Nephron progenitor cell (in vitro differentiated cells): ENCODE measurements at regions not wholly inside any gene's neighbourhood (a gene's known extent, or its start where the extent isn't known, plus 50 kb on each side); places are given as distances from the start of the nearest gene placed in this dataset.

Source experiments
- DNase-seq: peaks from one replicate; pipeline ENCODE4 v3.0.0; 2021
- H3K27ac Mint-ChIP-seq: 2 replicates; pipeline ENCODE4 v1.8.0; 2021; ENCODE audit warnings: mild to moderate bottlenecking, moderate library complexity, mixed read lengths
- H3K27me3 Mint-ChIP-seq: 2 replicates; pipeline ENCODE4 v1.8.0; 2021; ENCODE audit warnings: mild to moderate bottlenecking, low read depth, mixed read lengths; ENCODE audit not compliant: poor library complexity
- H3K36me3 Mint-ChIP-seq: 2 replicates; pipeline ENCODE4 v1.8.0; 2021; ENCODE audit warnings: low read depth, mixed read lengths
- H3K4me1 Mint-ChIP-seq: 2 replicates; pipeline ENCODE4 v1.8.0; 2021; ENCODE audit warnings: mixed read lengths
- H3K4me3 Mint-ChIP-seq: 2 replicates; pipeline ENCODE4 v1.8.0; 2021; ENCODE audit warnings: mild to moderate bottlenecking, moderate library complexity, mixed read lengths
- H3K9me3 Mint-ChIP-seq: 2 replicates; pipeline ENCODE4 v1.8.0; 2021; ENCODE audit warnings: mild to moderate bottlenecking, moderate library complexity, mixed read lengths
- CTCF ChIP-seq: fragments of 200-600 bp; sonication (generic); IDR thresholded peaks from 2 replicates; pipeline ENCODE4 v1.5.0; 2021; ENCODE audit warnings: antibody characterized with exemption

GRCh38 chr5:118531276-118531675 lies 457.1 kb downstream of the DTWD2 start:
- H3K4me1 Mint-ChIP-seq = peaks cover 5% of the 10 kb centered on the region
- H3K36me3 Mint-ChIP-seq = no peaks in the 10 kb centered on the region
- no peak overlapping the region for H3K27ac Mint-ChIP-seq
- no peak for TF ChIP-seq CTCF
- H3K27me3 Mint-ChIP-seq = no peaks in the 10 kb centered on the region
- DNase-seq = no peak
- H3K4me3 Mint-ChIP-seq = no peak overlapping the region
- no peaks in the 10 kb centered on the region for H3K9me3 Mint-ChIP-seq

GRCh38 chr5:118529361-118530144 lies 458.8 kb downstream of the DTWD2 start:
- no peaks in the 10 kb centered on the region for H3K27me3 Mint-ChIP-seq
- no peaks in the 10 kb centered on the region for H3K36me3 Mint-ChIP-seq

GRCh38 chr5:118522626-118523025 lies 465.7 kb downstream of the DTWD2 start:
- H3K4me3 Mint-ChIP-seq = no peak overlapping the region
- no peaks in the 10 kb centered on the region for H3K27me3 Mint-ChIP-seq
- H3K9me3 Mint-ChIP-seq = no peaks in the 10 kb centered on the region
- peaks cover 17% of the 10 kb centered on the region for H3K4me1 Mint-ChIP-seq
- no peak for TF ChIP-seq CTCF
- H3K27ac Mint-ChIP-seq = no peak overlapping the region
- DNase-seq = no peak
- no peaks in the 10 kb centered on the region for H3K36me3 Mint-ChIP-seq

More at GRCh38 chr5:118529361-118530144, 458.8 kb downstream of the DTWD2 start:
- no peak for TF ChIP-seq CTCF
- H3K4me1 Mint-ChIP-seq = peaks cover 13% of the 10 kb centered on the region
- H3K27ac Mint-ChIP-seq = no peak overlapping the region
- H3K9me3 Mint-ChIP-seq = no peaks in the 10 kb centered on the region
- H3K4me3 Mint-ChIP-seq = no peak overlapping the region
- no peak for DNase-seq

- Mint-ChIP-seq H3K9me3 (no peaks in the 10 kb centered on the region), H3K27ac (no peak overlapping the region), H3K27me3 (no peaks in the 10 kb centered on the region), H3K4me3 (no peak overlapping the region), H3K36me3 (no peaks in the 10 kb centered on the region), H3K4me1 (peaks cover 15% of the 10 kb centered on the region)
- TF ChIP-seq CTCF = no peak
- no peak for DNase-seq
Measured at GRCh38 chr5:118520771-118521415, 467.5 kb downstream of the DTWD2 start.

GRCh38 chr5:118519466-118519865 lies 468.9 kb downstream of the DTWD2 start:
- Mint-ChIP-seq H3K9me3 (no peaks in the 10 kb centered on the region), H3K4me1 (peaks cover 9% of the 10 kb centered on the region), H3K27me3 (no peaks in the 10 kb centered on the region), H3K4me3 (no peak overlapping the region), H3K27ac (no peak overlapping the region), H3K36me3 (no peaks in the 10 kb centered on the region)
- TF ChIP-seq CTCF = no peak
- DNase-seq = no peak

GRCh38 chr5:118518720-118519119 lies 469.6 kb downstream of the DTWD2 start:
- Mint-ChIP-seq H3K9me3 (no peaks in the 10 kb centered on the region), H3K4me3 (no peak overlapping the region), H3K27ac (no peak overlapping the region), H3K27me3 (no peaks in the 10 kb centered on the region), H3K36me3 (no peaks in the 10 kb centered on the region), H3K4me1 (peaks cover 7% of the 10 kb centered on the region)
- TF ChIP-seq CTCF = no peak
- DNase-seq = no peak
